H1 (cell line): ENCODE measurements at regions not wholly inside any gene's neighbourhood (a gene's known extent, or its start where the extent isn't known, plus 50 kb on each side); places are given as distances from the start of the nearest gene placed in this dataset.

ENCODE experiments used
- CTCF ChIA-PET: fragments of 300-600 bp; sonication (Branson Sonifier 250); formaldehyde crosslinking; loops from one replicate; lab custom pipeline; 2021; ENCODE audit not compliant: partially characterized antibody; lab: Charles Lee
- POLR2A ChIA-PET: fragments of 300-600 bp; sonication (Branson Sonifier 250); formaldehyde crosslinking; loops from one replicate; lab custom pipeline; 2021; ENCODE audit warnings: inconsistent platforms; ENCODE audit not compliant: partially characterized antibody; lab: Charles Lee
- DNase-seq, 2 experiments: peaks; one replicate each; pipeline versions ENCODE4 v3.0.0 to v3.0.0-alpha.2; 2010 to 2022; ENCODE audit warnings: low spot score in 2 of 2, low read depth in 1 of 2, mixed read lengths in 1 of 2
- FAIRE-seq: peaks from 2 replicates; lab custom pipeline; 2011; peaks lifted over from hg19 to GRCh38; lab: Jason Lieb, UNC
- H2AFZ ChIP-seq: 2 replicates; pipeline ENCODE4 v1.8.1; 2012; ENCODE audit warnings: low read length, inconsistent platforms
- H2AK5ac ChIP-seq: 2 replicates; pipeline ENCODE4 v1.6.1; 2013; ENCODE audit warnings: low read depth, low read length
- H2BK120ac ChIP-seq: replicated peaks from 2 replicates; pipeline ENCODE3; 2013; ENCODE audit warnings: low read depth, low read length, inconsistent platforms
- H2BK12ac ChIP-seq: 2 replicates; pipeline ENCODE4 v1.6.1; 2013; ENCODE audit warnings: low read depth, low read length
- H2BK15ac ChIP-seq: 2 replicates; pipeline ENCODE4 v1.6.1; 2013; ENCODE audit warnings: low read length
- H2BK20ac ChIP-seq: 2 replicates; pipeline ENCODE4 v1.6.1; 2013; ENCODE audit warnings: low read length
- H2BK5ac ChIP-seq: 2 replicates; pipeline ENCODE4 v1.6.1; 2013; ENCODE audit warnings: low read depth, low read length
- H3K14ac ChIP-seq: 2 replicates; pipeline ENCODE4 v1.6.1; 2013; ENCODE audit warnings: inconsistent platforms; ENCODE audit not compliant: insufficient read length
- H3K18ac ChIP-seq: 2 replicates; pipeline ENCODE4 v1.6.1; 2013; ENCODE audit warnings: low read length; ENCODE audit errors: extremely low read depth
- H3K23ac ChIP-seq: 2 replicates; pipeline ENCODE4 v1.6.1; 2013; ENCODE audit warnings: inconsistent platforms; ENCODE audit not compliant: insufficient read length
- H3K23me2 ChIP-seq: 2 replicates; pipeline ENCODE4 v1.6.1; 2013; ENCODE audit warnings: low read depth, low read length
- H3K27ac ChIP-seq: 2 replicates; pipeline ENCODE4 v1.6.1; 2011; ENCODE audit warnings: low read depth, low read length, inconsistent platforms
- H3K27me3 ChIP-seq, 4 experiments: replicated peaks in 1 of 4; 1 replicate in 1 of 4; 2 replicates in 3 of 4; pipeline versions ENCODE4 v1.6.1 to v1.8.1; 2011 to 2013; ENCODE audit warnings: low read length in 3 of 4, mild to moderate bottlenecking in 3 of 4, inconsistent platforms in 2 of 4, mixed read lengths in 2 of 4, moderate library complexity in 1 of 4; ENCODE audit not compliant: control insufficient read depth in 3 of 4, insufficient read depth in 3 of 4; ENCODE audit errors: extremely low read depth in 1 of 4
- H3K36me3 ChIP-seq, 4 experiments: 2 replicates each; pipeline versions ENCODE4 v1.6.1 to v1.8.1; 2011 to 2013; ENCODE audit warnings: mild to moderate bottlenecking in 4 of 4, low read length in 3 of 4, moderate library complexity in 2 of 4, control low read depth in 1 of 4, inconsistent platforms in 1 of 4; ENCODE audit not compliant: insufficient read depth in 4 of 4, control insufficient read depth in 2 of 4
- H3K4ac ChIP-seq: replicated peaks from 2 replicates; pipeline ENCODE3; 2013; ENCODE audit warnings: low read length, low read depth, mixed read lengths, inconsistent platforms; ENCODE audit not compliant: insufficient read length
- H3K4me1 ChIP-seq, 4 experiments: replicated peaks in 1 of 4; 1 replicate in 1 of 4; 2 replicates in 3 of 4; pipeline versions ENCODE4 v1.6.1 to v1.8.1; 2011 to 2013; ENCODE audit warnings: low read length in 3 of 4, inconsistent platforms in 2 of 4, mixed read lengths in 1 of 4; ENCODE audit not compliant: insufficient read depth in 4 of 4, control insufficient read depth in 3 of 4
- H3K4me2 ChIP-seq, 2 experiments: 2 replicates each; pipeline versions ENCODE4 v1.6.1 to v1.8.1; 2011 to 2013; ENCODE audit warnings: low read depth in 2 of 2, low read length in 2 of 2, control low read depth in 1 of 2, inconsistent platforms in 1 of 2, mild to moderate bottlenecking in 1 of 2; ENCODE audit not compliant: insufficient read depth in 1 of 2
- H3K4me3 ChIP-seq, 4 experiments: fragments of 200-600, 300-600 bp in 1 of 4; sonication (generic), shearing (Covaris generic), sonication (Bioruptor Twin) in 1 of 4; 2 replicates each; pipeline versions ENCODE4 v1.5.1 to v1.8.1; 2011 to 2016; ENCODE audit warnings: low read length in 4 of 4, low read depth in 3 of 4, control low read depth in 2 of 4, inconsistent platforms in 2 of 4, mild to moderate bottlenecking in 2 of 4, mixed read lengths in 1 of 4, moderate library complexity in 1 of 4; ENCODE audit not compliant: insufficient read depth in 2 of 4; ENCODE audit errors: extremely low read depth in 1 of 4
- H3K56ac ChIP-seq: replicated peaks from 2 replicates; pipeline ENCODE3; 2013; ENCODE audit warnings: low read depth, mild to moderate bottlenecking, mixed read lengths, low read length, inconsistent platforms; ENCODE audit not compliant: insufficient read length
- H3K79me1 ChIP-seq: 2 replicates; pipeline ENCODE4 v1.6.1; 2013; ENCODE audit warnings: low read depth, low read length, control low read depth
- H3K79me2 ChIP-seq, 2 experiments: 2 replicates each; pipeline versions ENCODE4 v1.6.1 to v1.8.1; 2012 to 2013; ENCODE audit warnings: low read length in 2 of 2, mild to moderate bottlenecking in 2 of 2, inconsistent platforms in 1 of 2; ENCODE audit not compliant: insufficient read depth in 2 of 2, control insufficient read depth in 1 of 2
- H3K9ac ChIP-seq, 4 experiments: replicated peaks in 1 of 4; 1 replicate in 1 of 4; 2 replicates in 3 of 4; pipeline versions ENCODE4 v1.6.1 to v1.8.1; 2011 to 2013; ENCODE audit warnings: low read depth in 3 of 4, low read length in 3 of 4, control low read depth in 2 of 4, mild to moderate bottlenecking in 2 of 4, moderate library complexity in 2 of 4, inconsistent platforms in 1 of 4; ENCODE audit errors: extremely low read depth in 1 of 4
- H3K9me3 ChIP-seq, 2 experiments: 2 replicates each; pipeline versions ENCODE4 v1.6.1 to v1.8.1; 2012 to 2013; ENCODE audit warnings: mild to moderate bottlenecking in 2 of 2, moderate library complexity in 2 of 2, control low read depth in 1 of 2, inconsistent platforms in 1 of 2, low read depth in 1 of 2, low read length in 1 of 2, mixed read lengths in 1 of 2; ENCODE audit not compliant: insufficient read depth in 2 of 2
- H4K20me1 ChIP-seq, 2 experiments: replicated peaks in 1 of 2; 2 replicates each; pipeline versions ENCODE3 to v1.8.1; 2011 to 2013; ENCODE audit warnings: inconsistent platforms in 2 of 2, low read length in 2 of 2, mild to moderate bottlenecking in 1 of 2; ENCODE audit not compliant: insufficient read depth in 2 of 2, control insufficient read depth in 1 of 2
- H4K5ac ChIP-seq: 2 replicates; pipeline ENCODE4 v1.6.1; 2013; ENCODE audit warnings: low read length, low read depth, mixed read lengths, inconsistent platforms; ENCODE audit not compliant: insufficient read length
- H4K8ac ChIP-seq: 2 replicates; pipeline ENCODE4 v1.8.0; 2013; ENCODE audit warnings: mild to moderate bottlenecking, moderate library complexity, low read length, inconsistent platforms; ENCODE audit not compliant: insufficient read depth; ENCODE audit errors: extremely low read depth
- H4K91ac ChIP-seq: replicated peaks from 2 replicates; pipeline ENCODE3; 2013; ENCODE audit warnings: low read length, mixed read lengths, inconsistent platforms; ENCODE audit not compliant: insufficient read length
- EP300 ChIP-seq, 2 experiments: IDR thresholded peaks; 1 replicate in 1 of 2; 2 replicates in 1 of 2; pipeline ENCODE4 v1.6.1; 2011 to 2012; ENCODE audit warnings: low read depth in 2 of 2, low read length in 2 of 2, mild to moderate bottlenecking in 2 of 2, borderline replicate concordance in 1 of 2, inconsistent platforms in 1 of 2, moderate library complexity in 1 of 2
- GTF2F1 ChIP-seq: IDR thresholded peaks from 2 replicates; pipeline ENCODE4 v1.6.1; 2012; ENCODE audit warnings: low read depth, low read length, improper control_type of control experiment, borderline replicate concordance
- MAFK ChIP-seq: IDR thresholded peaks from 2 replicates; pipeline ENCODE4 v1.6.1; 2012; ENCODE audit warnings: low read depth, mild to moderate bottlenecking, improper control_type of control experiment, low read length
- YY1 ChIP-seq: IDR thresholded peaks from 2 replicates; pipeline ENCODE4 v1.6.1; 2011; ENCODE audit warnings: low read depth, mild to moderate bottlenecking, low read length
- WGBS, 2 experiments: shearing (Covaris generic) in 1 of 2; methylation state at CpG; one replicate each; pipeline versions ENCODE4 v1.1.6 to v1.1.7; 2013 to 2015; ENCODE audit warnings: low lambda C conversion rate in 2 of 2, mixed read lengths in 2 of 2, inconsistent platforms in 1 of 2, low coverage in 1 of 2, missing lambda C conversion rate in 1 of 2; ENCODE audit not compliant: insufficient replicate concordance in 2 of 2, insufficient coverage in 1 of 2, insufficient read length in 1 of 2; ENCODE audit errors: extremely low coverage in 1 of 2, missing lambda C conversion rate in 1 of 2; 5-methylcytosine and 5-hydroxymethylcytosine counted together

DNA sequence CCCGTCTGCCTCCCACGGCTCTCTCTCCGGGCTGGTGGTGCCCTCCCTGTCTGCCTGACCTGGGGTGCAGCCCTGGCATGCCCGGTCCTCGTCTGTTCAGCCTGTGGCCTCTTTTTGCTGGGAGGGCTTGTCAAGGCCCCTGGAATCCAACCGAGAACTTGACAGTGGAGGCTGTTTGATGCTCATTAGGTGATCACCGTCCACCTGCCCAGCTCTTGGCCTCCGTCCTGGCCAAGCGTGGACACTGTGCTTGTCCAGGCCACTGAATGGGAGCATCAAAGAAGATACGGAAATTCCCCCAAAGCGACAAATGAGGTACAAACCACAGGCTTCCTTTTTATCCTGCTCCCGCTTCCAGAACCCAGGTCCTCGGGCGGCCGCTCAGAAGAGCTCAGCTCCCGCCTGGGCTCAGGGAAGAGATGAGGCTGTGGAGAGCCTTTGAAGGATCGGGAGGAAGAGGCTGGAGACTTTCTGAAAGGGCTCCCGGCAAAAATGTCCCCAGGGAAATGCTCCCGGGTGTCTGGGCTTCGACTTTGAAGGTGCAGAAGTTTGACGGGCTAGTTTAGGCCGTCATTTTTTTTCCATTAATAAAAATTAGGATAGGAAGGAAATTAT, 1273.9 kb downstream of the BRD1 start:
- Histone ChIP-seq H3K27me3 (no peaks in the 10 kb centered on the region), H3K14ac (no peak overlapping the region), H2AK5ac (no peak overlapping the region), H4K8ac (peak overlapping the region; percentile 35), H3K4ac (no peak overlapping the region), H3K18ac (no peak overlapping the region), H4K20me1 (peaks cover 4 to 20% of the 10 kb centered on the region in 2 experiments), H3K4me2 (no peak overlapping the region), H2BK120ac (no peak overlapping the region), H3K79me2 (no peaks in the 10 kb centered on the region), H2BK12ac (no peak overlapping the region), H3K4me1 (0 out of 7 replicates have a peak, but pooled peaks cover 0 to 3% (median under 1%) of the 10 kb centered on the region in 4 experiments), H4K91ac (no peak overlapping the region), H3K9me3 (no peaks in the 10 kb centered on the region), H2BK5ac (no peak overlapping the region), H2BK15ac (no peak overlapping the region), H2AFZ (no peak overlapping the region), H3K79me1 (peaks cover 2% of the 10 kb centered on the region), H2BK20ac (no peak overlapping the region), H3K36me3 (no peaks in the 10 kb centered on the region), H3K23ac (no peak overlapping the region), H3K23me2 (no peaks in the 10 kb centered on the region), H4K5ac (no peak overlapping the region), H3K27ac (no peak overlapping the region), H3K9ac (no peak overlapping the region), H3K4me3 (no peak overlapping the region), H3K56ac (no peak overlapping the region)
- no peak for FAIRE-seq
- TF ChIP-seq EP300 (IDR thresholded peaks at IDR 0.05; ENCODE audit: borderline replicate concordance in 1 of 2, low read depth in 2 of 2, low read length in 2 of 2) (no peak), GTF2F1 (no peak), YY1 (no peak), MAFK (no peak)
- WGBS, 2 experiments = 87% methylated on average over 21 of the region's 22 CpGs; no CpG with 5 or more reads in 1 of the 2 experiments
- ChIA-PET CTCF (interaction anchor here (1.6 kb wide), 1 partner anchor 9 kb away, joined by 5 read pairs; no protein-coding TSS in a partner anchor), POLR2A (no interaction called here)
- no peak for DNase-seq
